Sigmoid colon (tissue), 6 donors: ENCODE measurements at regions not wholly inside any gene's neighbourhood (a gene's known extent, or its start where the extent isn't known, plus 50 kb on each side); places are given as distances from the start of the nearest gene placed in this dataset.

Source experiments
- DNase-seq: peaks from one replicate; pipeline ENCODE4 v3.0.0-alpha.2; 2019
- H3K27ac ChIP-seq, 4 donors: fragments of 200-600 bp; sonication (generic); one replicate each; pipeline ENCODE4 v1.5.1; 2016 to 2019; ENCODE audit warnings: mild to moderate bottlenecking in 1 of 4
- H3K27me3 ChIP-seq, 3 donors: fragments of 200-600 bp; sonication (generic); one replicate each; pipeline ENCODE4 v1.5.1; 2019; ENCODE audit warnings: mild to moderate bottlenecking in 1 of 3
- H3K36me3 ChIP-seq, 4 donors: fragments of 200-600 bp; sonication (generic); one replicate each; pipeline ENCODE4 v1.5.1; 2016 to 2019
- H3K4me1 ChIP-seq, 4 donors: fragments of 200-600 bp; sonication (generic); one replicate each; pipeline ENCODE4 v1.5.1; 2017 to 2019
- H3K4me3 ChIP-seq, 4 donors: fragments of 200-600 bp; sonication (generic); one replicate each; pipeline ENCODE4 v1.5.1; 2017 to 2019; ENCODE audit warnings: mild to moderate bottlenecking in 2 of 4, moderate library complexity in 1 of 4
- H3K9me3 ChIP-seq, 4 donors: fragments of 200-600 bp in 3 of 4; sonication (generic) in 3 of 4; one replicate each; pipeline versions ENCODE4 v1.5.1 to v1.6.1; 2013 to 2019
- CTCF ChIP-seq, 4 experiments: fragments of 450-650 bp in 3 of 4; fragments of 200-600 bp in 1 of 4; IDR thresholded peaks; one replicate each; pipeline ENCODE4 v1.5.1; 2016 to 2019; ENCODE audit warnings: antibody characterized with exemption in 4 of 4, mild to moderate bottlenecking in 3 of 4, moderate library complexity in 2 of 4
- EP300 ChIP-seq, 4 donors: sonication (generic); formaldehyde crosslinking; IDR thresholded peaks; one replicate each; pipeline ENCODE4 v1.6.1; 2017; ENCODE audit warnings: antibody characterized with exemption in 4 of 4
- POLR2A ChIP-seq, 2 donors: fragments of 450-650 bp; IDR thresholded peaks; one replicate each; pipeline ENCODE4 v1.6.1; 2016; ENCODE audit warnings: antibody characterized with exemption in 2 of 2, mild to moderate bottlenecking in 2 of 2, moderate library complexity in 2 of 2
- POLR2AphosphoS5 ChIP-seq, 4 donors: sonication (generic); formaldehyde crosslinking; IDR thresholded peaks; one replicate each; pipeline ENCODE4 v1.6.1; 2017; ENCODE audit warnings: antibody characterized with exemption in 4 of 4
- WGBS, 2 donors: extraction: QIAGEN DNeasy Blood & Tissue Kit; methylation state at CpG; one replicate each; pipeline ENCODE4 v1.1.7; 2013; 5-methylcytosine and 5-hydroxymethylcytosine counted together
- intact Hi-C: fragments of 100-400 bp; cut with DNase I; formaldehyde crosslinking; loops from one replicate; pipeline ENCODE4 v1.15.1; 2023
- donor health status: healthy with polysubstance abuse.
- donor health status: healthy.

DNA sequence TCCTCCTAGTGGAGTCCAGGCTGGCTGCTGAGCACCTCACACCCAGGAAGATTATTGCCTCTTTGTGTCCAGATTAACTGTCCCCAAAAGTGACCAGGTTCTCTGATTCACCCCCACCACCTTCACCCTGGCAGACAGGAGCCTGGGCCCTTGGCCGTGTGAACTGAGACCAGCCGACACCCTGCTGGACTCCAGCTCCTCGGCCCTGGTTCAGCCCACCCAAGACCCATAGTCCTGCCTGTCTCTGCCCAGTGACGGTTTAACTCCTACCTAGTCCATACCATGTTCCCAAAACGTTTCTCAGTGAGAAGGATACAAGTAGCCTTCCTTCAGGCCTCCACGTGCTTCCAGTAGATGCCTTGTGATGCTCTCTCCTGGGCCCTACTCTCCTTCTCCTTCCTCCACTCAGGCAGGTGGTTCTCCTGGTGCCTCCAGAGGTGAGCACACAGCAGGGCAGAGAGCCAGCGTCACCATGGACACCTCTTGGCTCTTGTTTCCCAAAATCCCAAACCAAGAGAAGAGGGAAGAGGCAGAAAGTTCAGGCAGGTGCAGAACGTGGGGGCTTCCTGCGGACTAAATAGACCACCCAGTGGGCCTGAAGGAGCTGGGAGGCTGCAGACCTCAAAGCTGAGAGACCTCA, 134.4 kb upstream of the CST7 start:
- Histone ChIP-seq H3K36me3 (no peaks in the 10 kb centered on the region), H3K27ac (no peak overlapping the region), H3K27me3 (peaks cover 0 to 8% (median 0%) of the 10 kb centered on the region in 3 donors), H3K9me3 (no peaks in the 10 kb centered on the region), H3K4me1 (no peaks in the 10 kb centered on the region), H3K4me3 (no peak overlapping the region)
- no peak for DNase-seq
- intact Hi-C loops, result no loop called here
- 70 to 83% methylated on average over 9 of the region's 9 CpGs for WGBS, 2 donors
- TF ChIP-seq POLR2A (IDR thresholded peaks at IDR 0.05) (no peak), EP300 (IDR thresholded peaks at IDR 0.05) (no peak), CTCF (IDR thresholded peaks at IDR 0.05) (no peak), POLR2AphosphoS5 (IDR thresholded peaks at IDR 0.05) (no peak)

DNA sequence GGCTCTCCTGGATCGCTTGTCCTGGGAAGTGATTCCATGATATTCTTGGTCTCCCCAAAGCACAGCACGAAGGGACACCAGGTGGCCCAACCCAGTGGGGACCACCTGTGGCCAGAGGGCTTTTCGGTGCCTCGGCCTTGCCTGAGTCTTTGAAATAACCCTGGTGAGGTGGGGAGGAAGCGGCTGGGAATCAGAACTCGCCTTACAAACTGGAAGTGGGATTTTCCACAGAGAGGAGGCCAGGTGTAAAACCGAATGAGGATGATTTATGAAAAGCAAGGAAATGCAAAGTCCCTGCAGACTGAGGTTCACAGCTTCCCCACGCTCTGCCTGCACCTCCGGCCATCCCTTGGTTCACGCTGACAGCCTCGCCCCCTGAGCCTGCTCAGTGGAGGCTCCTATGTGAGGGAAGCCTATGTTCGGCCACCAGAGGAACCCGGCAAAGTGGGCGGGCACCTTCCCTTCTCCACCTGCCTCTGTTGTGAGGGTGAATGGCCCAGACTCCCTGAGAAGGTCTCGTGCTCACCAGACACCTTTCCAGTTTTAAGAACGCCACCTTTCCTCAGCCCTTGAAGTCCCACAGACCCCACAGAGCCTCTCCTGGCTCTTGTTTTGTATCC, 133.8 kb upstream of the CST7 start:
- Histone ChIP-seq H3K27me3 (peaks cover 0 to 3% (median 0%) of the 10 kb centered on the region in 3 donors), H3K9me3 (no peaks in the 10 kb centered on the region), H3K4me3 (no peak overlapping the region), H3K27ac (no peak overlapping the region), H3K36me3 (no peaks in the 10 kb centered on the region), H3K4me1 (no peaks in the 10 kb centered on the region)
- DNase-seq, result no peak
- 75 to 84% methylated on average over 16 of the region's 16 CpGs for WGBS, 2 donors
- intact Hi-C loops, result no loop called here
- TF ChIP-seq EP300 (IDR thresholded peaks at IDR 0.05) (no peak), POLR2AphosphoS5 (IDR thresholded peaks at IDR 0.05) (no peak), POLR2A (IDR thresholded peaks at IDR 0.05) (no peak), CTCF (IDR thresholded peaks at IDR 0.05) (no peak)

DNA sequence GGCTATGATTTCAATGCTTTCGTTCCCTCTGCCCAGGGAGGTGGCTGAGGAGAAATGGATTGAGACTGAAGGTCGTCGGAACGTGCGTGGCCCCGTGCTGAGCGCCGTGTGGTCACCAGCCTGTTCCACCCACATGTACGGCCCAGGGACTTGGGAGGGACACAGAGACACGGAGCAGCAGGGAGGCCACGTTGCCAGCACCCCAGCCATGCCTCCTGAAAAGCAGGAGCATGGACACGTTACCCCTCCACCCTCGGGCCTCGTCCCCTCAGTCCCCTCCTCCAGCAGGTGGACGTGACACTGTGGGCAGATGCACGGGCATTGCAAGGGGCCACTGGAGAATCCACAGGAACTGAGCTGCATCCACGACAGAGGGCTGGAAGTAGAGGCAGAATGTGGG, 133.1 kb upstream of the CST7 start:
- intact Hi-C loops, result no loop called here
- WGBS, 2 donors, result 78 to 91% methylated on average over 17 of the region's 17 CpGs
- no peak for TF ChIP-seq POLR2AphosphoS5 (IDR thresholded peaks at IDR 0.05)
- no peak for TF ChIP-seq EP300 (IDR thresholded peaks at IDR 0.05)
- no peak for TF ChIP-seq POLR2A (IDR thresholded peaks at IDR 0.05)
- TF ChIP-seq CTCF (IDR thresholded peaks at IDR 0.05), result no peak
- no peak for DNase-seq
- no peaks in the 10 kb centered on the region for H3K36me3 ChIP-seq
- no peak overlapping the region for H3K4me3 ChIP-seq
- H3K9me3 ChIP-seq, result no peaks in the 10 kb centered on the region
- peaks cover 0 to 3% (median 0%) of the 10 kb centered on the region in 3 donors for H3K27me3 ChIP-seq
- H3K27ac ChIP-seq, result no peak overlapping the region
- no peaks in the 10 kb centered on the region for H3K4me1 ChIP-seq

GRCh38 chr20:24816431-24816830, 132.6 kb upstream of the CST7 start:
- TF ChIP-seq CTCF (IDR thresholded peaks at IDR 0.05) (no peak), EP300 (IDR thresholded peaks at IDR 0.05) (no peak), POLR2A (IDR thresholded peaks at IDR 0.05) (no peak), POLR2AphosphoS5 (IDR thresholded peaks at IDR 0.05) (no peak)
- Histone ChIP-seq H3K36me3 (no peaks in the 10 kb centered on the region), H3K4me1 (no peaks in the 10 kb centered on the region), H3K27me3 (peaks cover 0 to 3% (median 0%) of the 10 kb centered on the region in 3 donors), H3K27ac (no peak overlapping the region), H3K9me3 (no peaks in the 10 kb centered on the region), H3K4me3 (no peak overlapping the region)
- no peak for DNase-seq
- WGBS, 2 donors, result 52 to 80% methylated on average over 6 of the region's 6 CpGs
- intact Hi-C loops, result no loop called here
